Adrenal gland (tissue), 9 donors: ENCODE measurements at regions not wholly inside any gene's neighbourhood (a gene's known extent, or its start where the extent isn't known, plus 50 kb on each side); places are given as distances from the start of the nearest gene placed in this dataset.

ENCODE experiments used
- DNase-seq, 7 donors: peaks; one replicate each; pipeline ENCODE4 v3.0.0-alpha.2; 2019 to 2020
- H3K27ac ChIP-seq, 5 donors: fragments of 200-600 bp; sonication (generic) in 4 of 5; 1 replicate in 3 of 5; 2 replicates in 2 of 5; pipeline versions ENCODE4 v1.5.1 to v1.8.0; 2016 to 2020; ENCODE audit warnings: mild to moderate bottlenecking in 1 of 5
- H3K27me3 ChIP-seq: fragments of 200-600 bp; 2 replicates; pipeline ENCODE4 v1.8.0; 2021
- H3K36me3 ChIP-seq, 2 donors: fragments of 200-600 bp; replicated peaks in 1 of 2; 1 replicate in 1 of 2; 2 replicates in 1 of 2; pipeline versions ENCODE4 v1.5.1 to v1.8.0; 2018 to 2022
- H3K4me1 ChIP-seq, 2 donors: fragments of 200-600 bp; replicated peaks in 1 of 2; 1 replicate in 1 of 2; 2 replicates in 1 of 2; pipeline versions ENCODE4 v1.5.1 to v1.8.0; 2018 to 2021
- H3K4me3 ChIP-seq, 4 donors: fragments of 200-600 bp; sonication (generic) in 3 of 4; one replicate each; pipeline ENCODE4 v1.5.1; 2016 to 2018
- H3K9me3 ChIP-seq, 3 donors: fragments of 200-600 bp; sonication (generic) in 1 of 3; replicated peaks in 1 of 3; 1 replicate in 2 of 3; 2 replicates in 1 of 3; pipeline versions ENCODE4 v1.5.1 to v1.8.0; 2016 to 2021
- CTCF ChIP-seq, 6 experiments: fragments of 450-650 bp in 4 of 6; fragments of 200-600 bp in 2 of 6; sonication (generic) in 1 of 6; IDR thresholded peaks; 1 replicate in 5 of 6; 2 replicates in 1 of 6; pipeline versions ENCODE4 v1.5.1 to v1.8.0; 2016 to 2021; ENCODE audit warnings: antibody characterized with exemption in 6 of 6, mild to moderate bottlenecking in 2 of 6, moderate library complexity in 1 of 6
- POLR2A ChIP-seq, 2 donors: fragments of 450-650 bp; IDR thresholded peaks; one replicate each; pipeline ENCODE4 v1.6.1; 2017; ENCODE audit warnings: antibody characterized with exemption in 2 of 2, mild to moderate bottlenecking in 2 of 2, moderate library complexity in 1 of 2
- WGBS, 4 donors: extraction: QIAGEN DNeasy Blood & Tissue Kit in 2 of 4; methylation state at CpG; one replicate each; pipeline versions ENCODE4 v1.1.5 to v1.1.7; 2013 to 2017; 5-methylcytosine and 5-hydroxymethylcytosine counted together
- intact Hi-C, 2 donors: fragments of 100-400 bp; cut with DNase I; formaldehyde crosslinking; loops; one replicate each; pipeline versions ENCODE4 v1.14.1 to v1.15.0; 2022 to 2023
- donor health status: healthy with polysubstance abuse.
- donor health status: Bipolar disorder and iron deficiency.
- donor health status: DM: yes; HTN: yes; CAD: no.
- donor health status: DM: no; HTN: no; CAD: no.
- donor health status: DM: no; HTN: no; CAD: no.

- intact Hi-C loops = no loop called here
- TF ChIP-seq CTCF (IDR thresholded peaks at IDR 0.05) (no peak), POLR2A (IDR thresholded peaks at IDR 0.05) (no peak)
- no peaks in the 10 kb centered on the region for H3K27me3 ChIP-seq
- no peak overlapping the region for H3K4me3 ChIP-seq
- H3K27ac ChIP-seq = no peak overlapping the region
- H3K36me3 ChIP-seq = no peaks in the 10 kb centered on the region
- no peak for DNase-seq
- no peaks in the 10 kb centered on the region for H3K4me1 ChIP-seq
- no peaks in the 10 kb centered on the region for H3K9me3 ChIP-seq
- 78 to 90% (median 80%) methylated on average over 5 of the region's 5 CpGs for WGBS, 4 donors
Observed at GRCh38 chr10:120788771-120789170, 62.4 kb upstream of the WDR11 start.

GRCh38 chr10:120789303-120790203 is 61.6 kb upstream of the WDR11 start:
- WGBS, 4 donors = 51 to 57% (median 54%) methylated on average over 5 of the region's 5 CpGs
- no peak for DNase-seq

GRCh38 chr10:120791316-120791715 is 59.8 kb upstream of the WDR11 start:
- Histone ChIP-seq H3K9me3 (no peaks in the 10 kb centered on the region), H3K27me3 (no peaks in the 10 kb centered on the region), H3K27ac (no peak overlapping the region), H3K4me3 (no peak overlapping the region), H3K36me3 (no peaks in the 10 kb centered on the region), H3K4me1 (no peaks in the 10 kb centered on the region)
- no peak for DNase-seq
- intact Hi-C loops = no loop called here
- TF ChIP-seq POLR2A (IDR thresholded peaks at IDR 0.05) (no peak), CTCF (IDR thresholded peaks at IDR 0.05) (no peak)
- 73 to 88% (median 78%) methylated on average over 5 of the region's 5 CpGs for WGBS, 4 donors

More at GRCh38 chr10:120789303-120790203, 61.6 kb upstream of the WDR11 start:
- no peaks in the 10 kb centered on the region for H3K9me3 ChIP-seq
- no peak overlapping the region for H3K27ac ChIP-seq
- intact Hi-C loops = no loop called here
- H3K4me3 ChIP-seq = no peak overlapping the region
- H3K4me1 ChIP-seq = no peaks in the 10 kb centered on the region
- no peaks in the 10 kb centered on the region for H3K36me3 ChIP-seq
- H3K27me3 ChIP-seq = no peaks in the 10 kb centered on the region
- TF ChIP-seq POLR2A (IDR thresholded peaks at IDR 0.05) = no peak
- TF ChIP-seq CTCF (IDR thresholded peaks at IDR 0.05) = no peak

- no peak for DNase-seq
- no peaks in the 10 kb centered on the region for H3K36me3 ChIP-seq
- intact Hi-C loops = no loop called here
- H3K27me3 ChIP-seq = no peaks in the 10 kb centered on the region
- no peak overlapping the region for H3K4me3 ChIP-seq
- no peak overlapping the region for H3K27ac ChIP-seq
- WGBS, 4 donors = 42 to 59% (median 58%) methylated on average over 1 to 2 of the region's 2 CpGs; no CpG with 5 or more reads in 1 of the 4 donors
- no peaks in the 10 kb centered on the region for H3K9me3 ChIP-seq
- no peaks in the 10 kb centered on the region for H3K4me1 ChIP-seq
- no peak for TF ChIP-seq CTCF (IDR thresholded peaks at IDR 0.05)
Observed at GRCh38 chr10:120793088-120793487, 58.1 kb upstream of the WDR11 start.
